ENCODE measurements at regions not wholly inside any gene's neighbourhood (a gene's known extent, or its start where the extent isn't known, plus 50 kb on each side); places are given as distances from the start of the nearest gene placed in this dataset.
A peak's percentile ranks its signal among the peaks of the same experiment; 100 is the strongest.

- Histone ChIP-seq H3K4me3 (ENCODE audit: low read length) (no peak overlapping the region), H3F3A (ENCODE audit: insufficient read depth, low read length, poor library complexity, severe bottlenecking) (no peaks in the 10 kb centered on the region), H3K27ac (ENCODE audit: low read length) (no peak overlapping the region), H3K36me3 (ENCODE audit: insufficient read depth, low read length) (no peaks in the 10 kb centered on the region), H3K27me3 (ENCODE audit: insufficient read depth, low read depth, low read length) (no peaks in the 10 kb centered on the region), H3K9me3 (ENCODE audit: low read length) (no peaks in the 10 kb centered on the region), H3K9ac (ENCODE audit: low read length) (no peak overlapping the region), H2AFZ (ENCODE audit: low read depth, low read length) (no peak overlapping the region), H3K9me2 (ENCODE audit: insufficient read depth, low read length) (no peaks in the 10 kb centered on the region), H3K79me2 (replicated peaks; ENCODE audit: insufficient read depth, low read length) (no peaks in the 10 kb centered on the region), H4K20me1 (ENCODE audit: insufficient read depth) (no peaks in the 10 kb centered on the region), H3K4me2 (ENCODE audit: low read length) (no peak overlapping the region)
- TF ChIP-seq SMC3 (conservative IDR thresholded peaks at IDR 0.05; ENCODE audit: poor library complexity) = no peak
- no peak for TF ChIP-seq MXI1 (conservative IDR thresholded peaks at IDR 0.05; ENCODE audit: poor library complexity, severe bottlenecking)
- TF ChIP-seq POLR2AphosphoS5 (IDR thresholded peaks at IDR 0.05) = no peak
- TF ChIP-seq RAD21 (conservative IDR thresholded peaks at IDR 0.05) = no peak
- no peak for TF ChIP-seq REST (IDR thresholded peaks at IDR 0.05; ENCODE audit: borderline replicate concordance)
- TF ChIP-seq EP300 (conservative IDR thresholded peaks at IDR 0.05; ENCODE audit: poor library complexity, severe bottlenecking) = no peak
- TF ChIP-seq EZH2 (IDR thresholded peaks at IDR 0.05; ENCODE audit: borderline replicate concordance, insufficient read depth, low read length, poor library complexity, severe bottlenecking) = no peak
- no peak for TF ChIP-seq CTCF (IDR thresholded peaks at IDR 0.05; ENCODE audit: poor library complexity, severe bottlenecking)
- no peak for TF ChIP-seq TAF1 (IDR thresholded peaks at IDR 0.05; ENCODE audit: low read depth)
Measured at GRCh38 chr1:59139396-59139795, 157.5 kb upstream of the FGGY start.

GRCh38 chr1:59141267-59141863, 155.5 kb upstream of the FGGY start:
- Histone ChIP-seq H4K20me1 (ENCODE audit: insufficient read depth) (no peaks in the 10 kb centered on the region), H3K27ac (ENCODE audit: low read length) (no peak overlapping the region), H3K79me2 (replicated peaks; ENCODE audit: insufficient read depth, low read length) (no peaks in the 10 kb centered on the region), H3F3A (ENCODE audit: insufficient read depth, low read length, poor library complexity, severe bottlenecking) (no peaks in the 10 kb centered on the region), H3K4me2 (ENCODE audit: low read length) (no peak overlapping the region), H3K36me3 (ENCODE audit: insufficient read depth, low read length) (no peaks in the 10 kb centered on the region), H3K4me3 (ENCODE audit: low read length) (no peak overlapping the region), H3K9me3 (ENCODE audit: low read length) (no peaks in the 10 kb centered on the region), H3K27me3 (ENCODE audit: insufficient read depth, low read depth, low read length) (peaks cover 2% of the 10 kb centered on the region), H2AFZ (ENCODE audit: low read depth, low read length) (no peak overlapping the region), H3K9me2 (ENCODE audit: insufficient read depth, low read length) (no peaks in the 10 kb centered on the region), H3K9ac (ENCODE audit: low read length) (no peak overlapping the region)
- no peak for TF ChIP-seq RAD21 (conservative IDR thresholded peaks at IDR 0.05)
- peak; percentile 18 for TF ChIP-seq POLR2AphosphoS5 (IDR thresholded peaks at IDR 0.05)
